Stimulated activated CD4-positive, alpha-beta T cell treated with anti-CD3 and anti-CD28 coated beads, Interleukin-2, amount 100 ng/mL, for 4 hours (primary cell): ENCODE measurements at regions not wholly inside any gene's neighbourhood (a gene's known extent, or its start where the extent isn't known, plus 50 kb on each side); places are given as distances from the start of the nearest gene placed in this dataset.

ENCODE experiments used
- DNase-seq: peaks from one replicate; pipeline ENCODE4 v3.0.0-alpha.2; 2020; ENCODE audit warnings: low read depth

DNA sequence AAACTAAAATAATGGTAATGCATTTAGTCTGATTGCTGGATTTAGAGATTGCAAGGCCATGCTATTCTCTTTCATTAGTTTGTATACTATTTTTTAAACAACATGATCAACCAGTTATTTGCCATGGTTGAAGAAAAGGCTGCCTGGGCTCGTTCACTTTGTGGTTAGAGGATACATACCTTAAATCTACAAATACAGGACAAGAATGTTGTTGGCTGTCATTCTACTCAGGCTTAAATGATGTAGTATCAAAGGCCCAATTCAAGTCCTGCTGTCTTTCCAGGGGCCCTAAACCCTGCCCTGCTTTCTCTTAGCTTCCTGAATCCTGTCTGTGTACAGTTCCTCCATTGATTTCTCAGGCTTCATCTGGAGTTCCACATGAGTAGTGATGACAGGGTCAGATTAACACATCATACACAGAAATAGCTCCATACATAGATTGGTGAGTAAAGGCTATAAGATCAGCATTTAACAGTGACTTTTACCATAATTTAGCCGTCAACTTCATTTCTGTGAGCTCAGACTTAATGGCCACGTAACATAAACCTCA, 114.9 kb upstream of the GPRIN3 start:
- DNase-seq = no peak

DNA sequence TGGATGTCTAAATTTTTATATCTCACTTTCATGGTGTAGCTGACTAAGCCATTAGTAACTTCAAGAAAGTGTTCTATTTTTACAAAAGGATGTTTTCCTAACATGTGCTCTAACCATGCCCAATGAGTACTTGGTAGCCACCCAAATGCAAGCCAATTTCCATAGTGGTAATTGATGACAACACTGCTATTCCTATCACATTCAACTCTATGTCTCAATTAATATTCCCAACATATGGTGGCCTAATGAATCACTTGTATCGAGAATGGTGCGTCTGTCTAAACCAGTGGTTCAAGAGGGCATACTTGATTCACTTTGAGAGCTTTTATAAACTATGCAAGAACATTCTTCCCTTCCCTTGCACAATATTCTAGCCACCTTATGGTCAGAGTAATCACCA, 112.9 kb upstream of the GPRIN3 start:
- no peak for DNase-seq

DNA sequence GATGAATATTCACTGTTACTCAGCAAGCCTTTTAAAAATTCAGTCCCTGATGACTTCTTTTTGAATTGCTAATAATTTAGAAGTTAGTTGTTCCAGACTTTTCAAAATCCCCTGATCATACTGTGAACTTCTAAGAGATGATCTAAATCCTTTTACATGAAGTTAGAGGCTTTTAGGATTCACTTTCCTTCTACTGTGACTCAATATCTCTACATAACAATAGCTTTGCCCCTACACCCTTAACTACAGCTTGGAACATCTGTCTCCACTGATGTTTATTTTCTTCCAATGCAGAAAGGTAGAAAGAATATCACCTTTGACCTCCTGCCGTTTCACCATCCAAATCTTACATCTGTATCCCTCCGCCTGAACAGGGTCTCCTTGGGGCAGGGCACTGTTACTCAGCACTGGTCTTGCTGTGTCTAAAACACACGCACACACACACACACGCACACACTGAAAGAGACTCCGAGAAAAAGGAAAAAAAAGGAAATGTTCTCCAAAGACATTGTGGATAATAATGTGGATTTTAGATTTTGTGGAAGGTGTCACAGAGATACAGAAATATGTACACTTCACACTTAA, 111.6 kb upstream of the GPRIN3 start:
- no peak for DNase-seq

DNA sequence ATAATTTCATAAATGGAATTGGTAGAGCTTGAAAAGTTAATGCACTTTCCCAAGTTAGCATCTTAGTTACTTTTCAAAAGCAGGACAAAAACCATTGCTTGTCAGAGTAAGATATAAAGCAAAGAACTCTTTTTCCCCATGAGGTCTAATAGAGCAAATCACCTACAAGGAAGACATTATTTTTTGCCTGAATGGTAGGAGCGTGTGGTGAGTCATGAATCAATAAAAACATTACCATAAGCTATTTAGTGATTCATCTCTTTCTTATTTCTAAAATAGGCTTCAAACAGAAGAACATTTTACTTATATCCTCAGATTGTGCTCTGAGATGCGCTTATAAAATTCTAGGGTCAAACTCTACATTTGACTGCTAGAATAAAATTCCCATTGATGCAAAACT, 109.4 kb upstream of the GPRIN3 start:
- no peak for DNase-seq

DNA sequence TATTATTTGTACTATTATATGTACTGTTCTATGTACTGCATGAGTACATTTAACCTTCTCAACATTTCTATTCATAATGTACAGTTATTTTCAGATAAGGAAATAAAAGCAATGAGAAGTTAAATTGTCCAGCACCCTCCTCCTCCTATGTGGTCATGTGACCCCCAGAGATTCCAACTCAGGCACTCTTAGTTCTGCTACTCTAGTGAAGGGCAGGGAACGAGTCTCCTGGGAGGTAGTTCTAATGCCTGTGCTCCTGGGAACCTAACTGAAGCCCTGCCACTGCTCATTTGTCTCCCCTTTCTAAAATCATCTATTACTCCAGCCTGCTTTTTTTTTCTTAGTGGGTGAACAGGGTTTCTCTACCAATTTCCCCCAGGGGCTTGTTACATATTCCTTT, 105.9 kb upstream of the GPRIN3 start:
- no peak for DNase-seq

DNA sequence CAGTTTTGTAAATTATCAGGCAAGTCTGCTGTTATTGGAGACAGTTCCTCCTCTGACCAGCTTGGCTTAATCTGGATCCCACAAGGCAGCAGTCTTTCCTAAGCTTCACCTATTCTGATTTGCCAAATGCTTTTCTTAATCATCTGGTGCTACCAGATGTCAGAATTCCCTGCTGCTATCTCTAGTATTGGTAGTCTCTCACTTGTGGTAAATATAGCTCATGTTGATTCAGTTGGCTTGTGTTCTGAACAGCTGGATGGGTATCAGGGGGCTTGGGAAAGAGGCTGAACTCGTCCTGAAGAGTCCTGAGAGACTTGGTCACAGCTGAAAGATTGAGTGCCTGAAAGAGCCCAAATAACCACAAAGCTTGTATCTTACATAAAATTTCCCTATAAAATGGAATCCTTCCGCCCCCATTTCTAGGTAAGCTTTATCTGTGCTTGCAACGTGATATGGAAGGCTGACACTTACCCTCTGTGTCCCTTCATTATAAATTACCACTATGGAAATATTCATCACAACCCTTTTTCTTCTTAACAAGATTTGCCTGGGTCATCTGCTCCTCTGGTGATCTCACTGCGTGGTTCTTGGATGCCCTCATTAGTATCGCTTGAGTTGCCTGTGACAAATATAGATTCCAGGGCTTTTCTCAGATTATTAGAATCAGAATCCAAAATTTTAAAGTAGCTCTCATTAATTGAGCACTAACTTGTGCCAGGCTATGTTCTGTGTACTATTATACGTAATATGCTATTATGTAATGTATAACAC, 104.1 kb upstream of the GPRIN3 start:
- DNase-seq = no peak

DNA sequence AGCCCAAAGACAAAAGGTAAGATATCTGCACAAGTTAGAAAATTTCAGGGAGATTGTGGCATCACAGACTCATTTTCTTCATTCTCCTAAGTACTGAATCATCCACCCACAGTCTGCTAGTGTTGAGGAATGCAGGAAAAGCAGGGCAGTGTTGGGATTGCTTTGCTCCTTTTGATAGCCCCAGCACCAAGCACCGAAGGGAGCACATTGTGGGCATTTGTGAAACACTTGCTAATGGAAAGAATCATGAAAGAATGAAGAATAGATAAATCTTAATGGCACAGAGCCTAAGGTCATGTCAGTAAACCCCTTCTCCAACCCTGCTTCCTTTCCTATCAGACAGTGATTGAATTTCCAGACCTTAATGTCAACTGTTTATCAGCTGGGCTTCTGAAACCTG, 103.1 kb upstream of the GPRIN3 start:
- DNase-seq = no peak

DNA sequence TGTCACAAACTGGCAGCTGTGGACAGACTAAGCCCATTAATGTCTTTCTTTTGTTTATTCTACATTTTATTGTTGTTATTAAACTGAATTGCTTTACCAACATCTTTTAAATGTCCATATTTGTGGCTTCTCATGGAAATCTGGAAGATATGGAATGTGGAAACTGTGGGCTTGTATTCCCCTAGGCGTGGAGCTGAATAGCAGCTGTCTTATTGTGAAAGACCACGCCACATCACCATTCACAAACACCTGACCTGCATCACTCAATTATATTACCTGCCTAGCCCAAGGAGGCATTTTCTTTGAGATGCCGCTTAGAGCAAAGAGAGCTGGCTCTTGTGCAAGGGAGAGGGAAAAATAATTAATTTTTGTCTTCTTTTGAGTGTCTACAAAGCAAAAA, 96.9 kb upstream of the GPRIN3 start:
- DNase-seq = no peak

DNA sequence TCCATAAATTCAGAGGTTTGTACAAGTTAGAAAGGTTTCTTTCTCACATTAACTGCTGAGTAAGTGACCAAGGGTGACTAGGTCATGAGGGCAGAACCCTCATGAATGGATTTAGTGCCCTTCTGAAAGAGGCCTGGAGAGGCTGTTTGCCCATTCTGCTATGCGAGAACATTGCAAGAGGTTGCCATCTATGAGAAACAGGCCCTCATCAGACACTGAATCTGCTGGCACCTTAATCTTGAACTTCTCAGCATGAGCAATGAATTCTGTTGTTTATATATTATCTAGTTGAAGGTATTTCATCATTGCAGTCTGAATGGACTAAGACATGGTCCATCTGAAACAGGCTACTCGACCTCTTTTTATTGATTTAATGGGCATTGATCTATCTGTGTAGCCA, 96.2 kb upstream of the GPRIN3 start:
- DNase-seq = no peak

DNA sequence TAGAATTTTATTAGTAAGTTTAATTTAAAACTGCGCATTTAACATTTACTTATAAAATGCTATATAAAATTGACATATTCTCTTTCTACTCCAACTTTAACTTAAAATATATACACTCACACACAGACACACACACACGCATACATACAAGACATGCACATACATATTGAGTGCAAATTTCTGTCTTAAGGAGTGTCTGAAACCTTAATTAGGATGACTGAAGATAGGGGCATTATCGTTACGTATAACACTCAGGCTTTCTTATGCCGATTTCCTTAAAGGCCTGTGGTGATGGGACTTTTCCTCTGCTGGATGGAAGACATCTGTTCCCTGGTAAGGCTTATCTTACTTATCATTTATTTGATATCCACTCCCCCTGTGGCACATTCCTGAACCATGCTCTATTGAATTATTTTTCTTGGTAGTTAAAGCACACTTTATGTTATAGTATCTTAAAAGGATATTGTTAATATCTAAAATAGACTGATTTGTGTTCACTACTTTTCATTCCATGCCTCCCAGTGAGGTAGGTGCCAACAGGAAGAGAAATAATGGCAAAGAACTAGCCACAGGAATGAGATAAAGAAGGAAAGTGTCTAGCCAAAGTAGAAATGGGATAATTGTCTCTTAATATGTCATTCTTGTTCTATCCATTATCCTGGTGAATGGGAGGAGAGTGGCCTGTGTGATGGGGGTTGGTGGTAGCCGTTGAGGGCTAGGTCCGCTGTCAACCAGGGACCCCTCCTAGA, 92.9 kb upstream of the GPRIN3 start:
- no peak for DNase-seq

DNA sequence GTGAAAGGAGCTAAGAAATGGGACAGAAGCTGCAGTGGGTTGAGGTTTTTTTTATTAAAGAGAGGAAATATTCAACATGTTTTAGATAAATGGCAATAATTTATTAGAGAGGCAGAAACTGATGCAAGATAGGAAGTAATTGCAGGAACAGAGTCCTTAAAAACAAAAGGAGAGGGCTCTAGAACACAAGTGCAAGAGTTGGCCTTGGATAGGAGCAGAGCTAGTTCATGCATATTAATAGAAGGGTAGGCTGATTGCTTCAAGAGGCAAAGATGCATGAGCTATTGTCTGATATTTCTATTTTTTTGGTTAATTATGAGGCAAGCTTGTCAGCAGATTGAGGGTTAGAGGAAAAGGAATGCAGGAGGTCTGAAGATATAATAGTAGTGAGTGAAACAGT, 91.0 kb upstream of the GPRIN3 start:
- no peak for DNase-seq

DNA sequence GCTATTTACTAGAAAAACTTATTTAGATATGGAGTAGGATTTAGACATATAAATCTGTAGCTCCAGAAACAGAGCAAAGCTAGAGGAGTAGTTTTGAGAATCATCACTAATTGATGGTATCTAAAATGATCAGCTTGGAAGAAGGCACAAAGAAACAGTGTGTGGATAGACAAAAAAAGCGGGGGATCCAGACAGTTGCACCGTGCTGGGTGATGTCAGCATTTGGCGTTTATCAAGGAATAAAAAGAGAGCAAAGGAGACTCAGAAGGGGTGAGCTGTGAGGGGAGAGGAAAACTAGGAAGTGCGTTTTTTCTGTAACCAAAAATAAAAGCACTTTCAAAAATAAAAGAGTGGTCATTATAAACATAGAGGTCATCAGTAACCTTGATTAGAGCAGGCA, 90.5 kb upstream of the GPRIN3 start:
- no peak for DNase-seq

DNA sequence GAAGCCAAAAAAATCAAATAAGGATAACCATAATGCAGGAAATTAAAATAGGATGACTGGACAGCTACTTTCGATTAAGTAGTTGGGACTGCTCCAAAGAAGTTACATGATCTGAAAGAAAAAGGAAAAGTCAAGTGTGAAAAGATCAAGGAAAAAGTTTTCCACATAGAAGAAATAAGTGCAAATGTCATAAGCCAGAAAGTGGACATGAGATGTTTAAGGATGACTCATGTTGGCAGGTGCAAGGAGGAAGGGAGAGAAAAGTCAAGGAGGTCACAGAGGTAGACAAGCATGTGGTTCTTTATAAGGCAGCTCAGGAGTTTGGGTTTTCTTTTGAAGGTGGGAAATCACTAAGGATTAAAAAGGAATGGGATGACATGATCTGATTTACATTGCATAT, 89.8 kb upstream of the GPRIN3 start:
- no peak for DNase-seq

DNA sequence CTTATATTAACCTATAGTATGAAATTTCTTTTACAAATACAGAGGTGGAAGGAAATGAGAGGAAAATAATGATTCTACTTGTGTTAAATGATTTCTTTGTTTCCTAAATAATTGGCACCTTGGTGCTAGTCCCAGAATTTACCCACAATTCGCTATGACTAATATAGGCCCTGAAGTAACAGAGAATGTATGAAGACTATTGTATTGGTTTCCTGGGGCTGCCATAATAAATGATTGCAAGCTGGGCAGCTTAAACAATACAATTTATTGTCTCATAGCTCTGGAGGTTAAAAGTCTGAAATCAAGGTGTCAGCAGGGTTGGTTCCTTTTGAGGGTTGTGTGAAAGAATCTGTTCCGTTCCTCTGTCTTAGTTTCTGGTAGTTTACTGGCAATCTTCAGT, 74.8 kb upstream of the GPRIN3 start:
- DNase-seq = no peak

DNA sequence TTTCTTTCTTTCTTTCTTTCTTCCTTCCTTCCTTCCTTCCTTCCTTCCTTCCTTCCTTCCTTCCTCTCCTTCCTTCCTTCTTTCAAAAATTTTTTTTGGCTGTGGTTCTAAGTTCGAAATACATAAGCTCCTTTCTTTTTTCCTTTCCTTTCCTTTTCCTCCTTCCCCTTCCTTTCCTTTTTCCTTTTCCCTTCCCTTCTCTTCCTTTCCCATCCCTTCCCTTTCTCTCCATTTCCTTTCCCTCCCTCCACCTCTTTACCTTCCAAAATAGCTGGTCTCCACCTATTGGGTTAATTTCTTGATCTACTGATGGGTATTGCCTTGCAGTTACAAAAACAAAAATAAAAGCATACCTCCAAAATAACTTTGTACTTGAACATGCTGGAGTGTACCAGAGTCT, 73.4 kb upstream of the GPRIN3 start:
- no peak for DNase-seq

DNA sequence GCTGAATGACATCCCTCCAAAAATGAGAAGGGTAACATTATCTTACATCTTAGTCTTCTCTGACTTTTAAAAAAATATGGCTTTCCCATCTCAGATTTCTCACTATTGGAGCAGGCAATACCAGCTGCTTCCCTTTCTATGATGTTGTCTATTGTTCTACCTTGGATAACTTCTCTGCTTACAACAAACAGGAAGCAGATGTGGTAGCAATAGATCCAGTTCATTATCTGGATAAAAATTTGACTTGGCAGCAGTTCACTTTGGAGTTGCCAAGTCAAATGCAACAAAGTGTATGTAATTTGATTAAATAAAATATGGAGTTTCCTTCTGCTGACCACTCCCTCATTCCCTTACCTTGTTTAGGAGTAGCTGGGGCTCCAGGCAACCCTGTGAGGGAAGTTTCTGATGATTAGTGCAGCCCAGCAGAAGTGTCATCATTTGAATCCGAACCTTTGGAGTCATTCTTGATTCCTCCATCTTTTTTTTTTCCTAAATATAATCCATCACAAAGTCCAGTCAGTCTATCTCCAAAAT, 72.0 kb upstream of the GPRIN3 start:
- no peak for DNase-seq

DNA sequence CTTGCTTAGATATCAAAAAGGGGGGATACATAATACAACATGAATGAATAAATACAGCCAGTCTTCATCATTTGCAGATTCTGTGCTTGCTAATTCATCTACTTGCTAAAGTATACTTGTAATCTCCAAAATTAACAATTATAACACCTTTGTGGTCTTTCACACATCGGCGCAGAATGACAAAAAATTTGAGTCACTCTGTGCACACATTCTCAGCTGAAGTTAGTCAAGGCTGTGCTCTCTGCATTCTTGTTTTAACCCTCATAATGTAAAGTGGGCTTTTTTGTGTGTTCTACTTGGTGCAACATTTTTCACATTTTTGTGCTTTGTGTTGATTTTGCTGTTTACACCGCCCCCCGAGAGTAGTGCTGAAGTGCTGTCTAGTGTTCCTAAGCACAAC, 65.8 kb upstream of the GPRIN3 start:
- no peak for DNase-seq

DNA sequence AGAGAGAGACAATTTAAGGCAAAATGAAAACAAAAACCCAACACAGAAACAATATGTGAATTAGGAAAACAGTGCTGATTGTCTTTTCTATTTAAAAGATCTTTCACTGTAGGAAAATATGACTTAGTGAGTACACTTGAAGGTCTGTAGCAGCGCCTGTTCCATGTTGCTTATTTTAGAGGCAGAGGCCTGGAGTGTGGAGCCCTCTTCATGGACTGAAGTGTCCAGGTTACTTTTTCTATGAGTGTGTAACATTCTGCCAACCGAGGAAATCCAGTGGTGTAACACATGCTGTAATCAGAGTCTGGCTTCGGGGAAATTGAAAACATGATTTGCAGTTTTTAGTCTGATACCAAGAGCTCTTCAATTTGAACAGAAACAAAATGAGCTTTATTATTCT, 64.0 kb upstream of the GPRIN3 start:
- no peak for DNase-seq

DNA sequence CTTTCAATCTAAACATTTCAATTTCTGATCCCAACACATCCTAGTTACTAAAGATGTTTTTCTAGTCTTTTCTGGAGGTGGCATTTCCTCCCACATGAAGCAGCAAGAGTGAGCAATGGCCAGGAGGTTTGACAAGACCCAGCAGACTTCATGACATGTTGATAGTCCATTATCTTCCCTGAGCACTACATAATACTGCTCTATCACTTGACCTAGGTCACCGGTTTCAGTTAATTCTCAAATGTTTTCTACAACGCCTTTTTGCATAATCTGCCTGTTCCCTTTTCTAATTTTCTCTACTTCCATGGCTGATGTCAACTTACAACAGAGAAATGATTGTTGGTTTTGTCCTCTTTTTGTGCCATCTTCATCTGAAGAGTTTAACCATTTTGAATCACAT, 62.0 kb upstream of the GPRIN3 start:
- no peak for DNase-seq

DNA sequence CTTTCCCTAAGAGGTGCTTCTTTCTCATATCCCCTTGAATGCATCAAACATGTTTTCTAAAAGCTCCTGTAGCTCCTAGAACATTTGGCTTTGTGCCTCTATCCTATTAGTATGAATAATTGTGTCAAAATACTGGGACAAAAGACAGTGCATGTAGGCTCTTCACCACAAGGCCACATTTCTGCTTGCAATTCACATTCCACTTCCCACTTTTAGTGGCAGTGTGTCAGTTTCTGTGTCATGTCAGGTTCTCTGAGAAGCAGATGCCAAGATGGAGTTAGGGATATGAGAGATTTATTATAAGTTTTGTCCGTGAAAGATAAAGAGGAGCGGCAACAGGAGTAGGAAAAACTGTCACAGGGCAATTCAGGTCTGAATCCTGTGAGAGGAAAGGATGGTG, 61.3 kb upstream of the GPRIN3 start:
- no peak for DNase-seq

DNA sequence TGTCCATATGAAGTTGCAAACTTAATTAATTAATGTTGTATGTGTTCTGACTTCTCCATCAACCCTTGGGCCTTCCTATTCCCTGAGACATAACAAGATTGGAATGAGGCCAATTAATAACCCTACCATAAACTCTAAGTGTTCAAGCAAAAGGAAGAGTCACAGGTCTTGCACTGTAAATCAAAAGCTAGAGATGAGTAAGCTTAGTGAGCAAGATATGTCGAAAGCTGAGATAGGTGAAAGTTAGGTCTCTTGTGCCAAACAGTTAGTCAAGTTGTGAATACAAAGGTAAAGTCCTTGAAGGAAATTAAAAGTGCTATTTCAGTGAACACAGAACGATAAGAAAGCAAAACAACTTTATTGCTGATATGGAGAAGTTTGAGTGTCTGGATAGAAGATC, 58.2 kb upstream of the GPRIN3 start:
- DNase-seq = no peak

DNA sequence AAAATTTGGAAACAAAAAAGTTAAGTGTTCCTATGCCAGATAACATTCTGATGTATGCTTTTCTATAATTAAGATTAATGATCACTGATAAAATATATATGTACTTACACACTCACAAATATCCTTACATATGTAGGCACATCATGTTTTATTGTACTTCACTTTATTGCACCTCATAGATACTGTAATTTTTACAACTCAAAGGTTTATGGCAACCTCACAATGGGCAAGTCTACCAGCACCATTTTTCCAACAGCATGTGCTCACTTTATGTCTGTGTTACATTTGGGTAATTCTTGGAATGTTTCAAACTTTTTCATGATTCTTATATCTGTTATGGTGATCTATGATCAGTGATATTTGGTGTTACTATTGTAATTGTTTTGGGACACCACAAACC, 57.8 kb upstream of the GPRIN3 start:
- no peak for DNase-seq

DNA sequence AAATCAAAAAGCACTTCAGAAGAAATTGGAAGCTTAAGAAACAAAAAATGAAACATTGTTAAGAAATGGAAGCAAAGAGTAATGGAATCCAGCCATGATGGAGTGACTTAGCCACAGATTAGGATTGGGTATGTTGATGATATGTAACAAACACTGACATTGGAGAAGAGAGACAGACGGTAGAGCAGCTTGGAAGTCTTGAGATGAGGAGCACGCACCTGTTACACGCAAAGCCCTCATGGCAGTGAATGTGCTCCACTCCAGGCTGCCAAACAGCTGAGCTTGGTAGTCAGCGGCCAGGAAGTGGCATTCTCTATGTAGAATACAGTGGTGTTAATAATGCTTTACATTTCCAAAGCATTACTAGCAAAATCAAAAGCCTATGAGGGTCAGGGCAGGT, 56.9 kb upstream of the GPRIN3 start:
- no peak for DNase-seq
